HL-60 (cell line): ENCODE measurements at regions not wholly inside any gene's neighbourhood (a gene's known extent, or its start where the extent isn't known, plus 50 kb on each side); places are given as distances from the start of the nearest gene placed in this dataset.

Experiments used
- DNase-seq, 2 experiments: peaks; one replicate each; pipeline ENCODE4 v3.0.0-alpha.2; 2010 to 2020; ENCODE audit warnings: low read depth in 1 of 2, low spot score in 1 of 2
- H3K27ac ChIP-seq: fragments of 250-450 bp; sonication (Bioruptor Pico); replicated peaks from 2 replicates; pipeline ENCODE4 v1.5.1; 2020; ENCODE audit warnings: mild to moderate bottlenecking, moderate library complexity
- H3K27me3 ChIP-seq: fragments of 250-450 bp; sonication (Bioruptor Pico); 2 replicates; pipeline ENCODE4 v1.5.1; 2021; ENCODE audit warnings: mild to moderate bottlenecking, moderate library complexity; ENCODE audit not compliant: insufficient read depth, poor library complexity, severe bottlenecking
- H3K4me3 ChIP-seq: replicated peaks from 2 replicates; pipeline ENCODE4 v1.5.1; 2011; ENCODE audit warnings: mild to moderate bottlenecking, control low read depth, low read length; ENCODE audit not compliant: insufficient read depth
- CTCF ChIP-seq: IDR thresholded peaks from one replicate; pipeline ENCODE4 v1.5.1; 2011; ENCODE audit warnings: low read length, control low read depth, inconsistent platforms; ENCODE audit not compliant: insufficient read depth
- GABPA ChIP-seq: IDR thresholded peaks from 2 replicates; pipeline ENCODE4 v1.6.1; 2012; ENCODE audit warnings: low read depth
- POLR2AphosphoS5 ChIP-seq: IDR thresholded peaks from 2 replicates; pipeline ENCODE4 v1.6.1; 2012; ENCODE audit warnings: low read depth
- REST ChIP-seq: IDR thresholded peaks from 2 replicates; pipeline ENCODE4 v1.6.1; 2012; ENCODE audit warnings: low read depth; ENCODE audit not compliant: insufficient replicate concordance
- SPI1 ChIP-seq: IDR thresholded peaks from 2 replicates; pipeline ENCODE4 v1.6.1; 2012; ENCODE audit warnings: low read depth, mild to moderate bottlenecking, borderline replicate concordance

DNA sequence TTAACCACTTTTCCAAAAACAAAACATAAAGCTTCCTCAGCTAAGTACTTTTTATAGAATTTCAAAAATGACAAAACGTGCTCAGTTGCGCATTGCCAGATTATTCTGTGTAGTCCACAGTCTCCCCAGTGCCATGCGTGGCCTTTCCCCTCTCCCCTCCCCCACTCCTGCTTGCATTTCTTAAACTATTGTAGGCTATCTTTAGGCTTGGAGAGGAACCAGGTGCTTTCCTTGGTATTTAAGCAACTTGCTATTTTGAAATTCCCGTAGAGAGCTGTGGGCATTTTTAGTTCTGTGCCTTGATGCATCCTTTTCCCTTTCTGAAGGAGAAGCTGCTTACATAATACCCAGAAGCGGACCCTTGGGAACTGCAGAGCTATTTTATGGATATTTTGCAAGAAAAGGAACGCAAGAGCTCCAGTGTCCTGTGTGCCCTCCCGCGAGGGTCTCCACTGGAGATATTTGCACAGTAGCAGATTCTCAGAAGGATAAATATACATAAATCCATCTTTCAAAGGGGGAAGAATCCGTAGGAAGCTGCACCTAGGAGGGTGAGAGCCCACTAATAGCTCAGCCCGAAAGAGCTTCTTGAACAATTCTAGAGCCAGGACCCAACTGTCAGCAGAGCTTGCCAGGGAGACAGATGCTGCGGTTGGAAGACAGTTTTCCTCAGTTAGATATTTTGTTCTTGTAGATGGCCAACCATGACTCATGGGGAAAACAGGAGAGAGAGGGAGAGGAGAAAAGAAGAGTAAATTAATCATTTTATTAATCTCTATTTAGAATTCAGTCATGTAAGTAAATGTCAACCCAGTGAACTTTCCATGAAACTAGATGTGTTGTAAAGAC, 1298.3 kb upstream of the WWC1 start:
- no peak for DNase-seq
- no peaks in the 10 kb centered on the region for H3K27me3 ChIP-seq
- TF ChIP-seq REST (no peak), GABPA (no peak)
- no peak overlapping the region for H3K4me3 ChIP-seq
- H3K27ac ChIP-seq: no peak overlapping the region

DNA sequence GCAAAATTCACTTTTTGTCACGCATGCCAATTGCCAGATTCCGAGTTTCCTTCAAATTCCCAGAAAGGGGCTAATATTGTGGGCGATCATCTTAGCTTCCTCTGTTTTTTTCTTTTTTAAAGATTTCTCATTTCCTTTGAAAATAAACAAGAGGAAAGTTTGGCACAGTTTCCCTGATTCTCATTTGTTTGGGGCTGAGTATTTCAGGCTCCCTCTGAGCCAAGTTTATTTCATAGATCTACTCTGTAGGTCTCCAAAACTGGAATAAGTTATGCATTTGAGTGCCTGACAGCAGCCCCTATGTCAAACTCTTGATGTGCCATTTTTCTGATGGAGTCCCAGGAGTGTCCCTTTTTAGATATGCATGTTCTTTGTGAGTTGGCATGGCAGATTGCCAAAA, 1297.2 kb upstream of the WWC1 start:
- Histone ChIP-seq H3K27me3 (no peaks in the 10 kb centered on the region), H3K4me3 (no peak overlapping the region), H3K27ac (no peak overlapping the region)
- TF ChIP-seq SPI1: no peak
- no peak for DNase-seq

GRCh38 chr5:167001246-167001645, 1290.2 kb upstream of the WWC1 start:
- H3K27ac ChIP-seq: no peak overlapping the region
- TF ChIP-seq POLR2AphosphoS5: no peak
- TF ChIP-seq REST: no peak
- no peak overlapping the region for H3K4me3 ChIP-seq
- no peaks in the 10 kb centered on the region for H3K27me3 ChIP-seq
- no peak for DNase-seq

GRCh38 chr5:167008705-167009104, 1282.7 kb upstream of the WWC1 start:
- H3K27me3 ChIP-seq: no peaks in the 10 kb centered on the region
- TF ChIP-seq GABPA (no peak), POLR2AphosphoS5 (no peak), CTCF (no peak), REST (no peak), SPI1 (no peak)
- DNase-seq: no peak
- no peak overlapping the region for H3K27ac ChIP-seq
- H3K4me3 ChIP-seq: no peak overlapping the region
